OCI-LY1 (cell line): ENCODE measurements at regions not wholly inside any gene's neighbourhood (a gene's known extent, or its start where the extent isn't known, plus 50 kb on each side); places are given as distances from the start of the nearest gene placed in this dataset.

Experiments
- H2AFZ ChIP-seq: fragments of 200-600 bp; sonication (generic), shearing (Covaris generic); 2 replicates; pipeline ENCODE4 v1.6.0; 2014; ENCODE audit warnings: antibody characterized with exemption, mild to moderate bottlenecking, low read length
- H3F3A ChIP-seq: fragments of 200-600 bp; sonication (generic), shearing (Covaris generic); 2 replicates; pipeline ENCODE4 v1.6.0; 2014; ENCODE audit warnings: mild to moderate bottlenecking, antibody characterized with exemption, low read length, moderate library complexity; ENCODE audit not compliant: insufficient read depth
- H3K27ac ChIP-seq: fragments of 200-600 bp; sonication (generic); 2 replicates; pipeline ENCODE4 v1.5.1; 2014; ENCODE audit warnings: low read length, mixed run types, mild to moderate bottlenecking, low read depth; ENCODE audit not compliant: poor library complexity, severe bottlenecking
- H3K27me3 ChIP-seq: fragments of 200-600 bp; sonication (generic); 2 replicates; pipeline ENCODE4 v1.6.0; 2014; ENCODE audit warnings: antibody characterized with exemption, mild to moderate bottlenecking, low read length, moderate library complexity; ENCODE audit not compliant: insufficient read depth
- H3K36me3 ChIP-seq: fragments of 200-600 bp; sonication (generic); 2 replicates; pipeline ENCODE4 v1.6.1; 2014; ENCODE audit warnings: mild to moderate bottlenecking, antibody characterized with exemption, low read length, moderate library complexity, mixed read lengths; ENCODE audit not compliant: insufficient read depth
- H3K4me1 ChIP-seq: fragments of 200-600 bp; sonication (generic); 2 replicates; pipeline ENCODE4 v1.5.1; 2014; ENCODE audit warnings: mild to moderate bottlenecking, low read length, moderate library complexity; ENCODE audit not compliant: insufficient read depth, severe bottlenecking
- H3K4me2 ChIP-seq: fragments of 200-600 bp; sonication (generic), shearing (Covaris generic); 2 replicates; pipeline ENCODE4 v1.6.1; 2014; ENCODE audit warnings: low read length
- H3K4me3 ChIP-seq: fragments of 200-600 bp; sonication (generic); 2 replicates; pipeline ENCODE4 v1.5.1; 2014; ENCODE audit warnings: low read length, low read depth, mild to moderate bottlenecking, mixed read lengths; ENCODE audit not compliant: poor library complexity, severe bottlenecking
- H3K79me2 ChIP-seq: fragments of 200-600 bp; shearing (Covaris generic); 2 replicates; pipeline ENCODE4 v1.6.1; 2016; ENCODE audit warnings: mixed run types, low read length, mixed read lengths; ENCODE audit not compliant: insufficient read depth
- H3K9ac ChIP-seq: fragments of 200-600 bp; sonication (generic), shearing (Covaris generic); 2 replicates; pipeline ENCODE4 v1.6.1; 2014; ENCODE audit warnings: mild to moderate bottlenecking, low read length, mixed read lengths
- H3K9me2 ChIP-seq: fragments of 200-600 bp; sonication (generic), shearing (Covaris generic); 2 replicates; pipeline ENCODE4 v1.6.1; 2014; ENCODE audit warnings: low read depth, mild to moderate bottlenecking, low read length, mixed read lengths
- H3K9me3 ChIP-seq: fragments of 200-600 bp; shearing (Covaris generic); 2 replicates; pipeline ENCODE4 v1.6.1; 2014; ENCODE audit warnings: low read length, mixed read lengths
- H4K20me1 ChIP-seq: fragments of 200-600 bp; sonication (generic), shearing (Covaris generic); 2 replicates; pipeline ENCODE4 v1.6.0; 2016; ENCODE audit warnings: mild to moderate bottlenecking, low read length; ENCODE audit not compliant: insufficient read depth
- EZH2 ChIP-seq: fragments of 200-600 bp; sonication (generic), shearing (Covaris generic); IDR thresholded peaks from 2 replicates; pipeline ENCODE4 v1.8.0; 2017; ENCODE audit warnings: borderline replicate concordance, mixed run types, mild to moderate bottlenecking, antibody characterized with exemption, low read length, moderate library complexity, mixed read lengths
- TF ChIP-seq, protein P1 (sequence below): fragments of 200-600 bp; sonication (generic), shearing (Covaris generic); IDR thresholded peaks from 2 replicates; pipeline ENCODE4 v1.5.1; 2017; ENCODE audit warnings: mild to moderate bottlenecking, antibody characterized with exemption, low read length, moderate library complexity, mixed read lengths

DNA sequence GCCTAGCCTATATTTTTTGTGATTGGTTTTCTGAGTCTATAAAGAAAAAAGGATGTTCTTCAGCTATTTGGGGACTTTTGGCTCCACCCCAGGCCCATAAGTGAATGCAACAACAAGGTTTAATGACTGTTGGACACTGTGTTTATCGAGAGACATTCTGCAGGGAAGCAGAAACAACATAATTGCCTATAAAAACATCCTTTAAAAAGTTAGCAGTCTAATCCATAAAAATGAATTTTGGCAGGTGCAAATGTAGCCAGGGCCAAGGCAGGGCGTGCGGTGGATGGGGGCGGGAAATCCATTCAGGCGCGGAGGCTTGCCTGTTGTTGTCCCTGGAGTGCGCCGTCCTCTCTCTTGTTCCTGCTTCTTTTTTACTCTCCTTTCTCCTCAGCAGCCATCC, 99.3 kb downstream of the PAX1 start:
- Histone ChIP-seq H4K20me1 (no peaks in the 10 kb centered on the region), H3K27ac (no peak overlapping the region), H3K36me3 (no peaks in the 10 kb centered on the region), H3K9ac (no peak overlapping the region), H3K4me3 (no peak overlapping the region), H3F3A (no peaks in the 10 kb centered on the region), H2AFZ (no peak overlapping the region), H3K4me1 (no peaks in the 10 kb centered on the region), H3K4me2 (no peak overlapping the region), H3K27me3 (no peaks in the 10 kb centered on the region), H3K9me2 (no peaks in the 10 kb centered on the region), H3K9me3 (no peaks in the 10 kb centered on the region), H3K79me2 (no peaks in the 10 kb centered on the region)
- no peak for TF ChIP-seq EZH2

DNA sequence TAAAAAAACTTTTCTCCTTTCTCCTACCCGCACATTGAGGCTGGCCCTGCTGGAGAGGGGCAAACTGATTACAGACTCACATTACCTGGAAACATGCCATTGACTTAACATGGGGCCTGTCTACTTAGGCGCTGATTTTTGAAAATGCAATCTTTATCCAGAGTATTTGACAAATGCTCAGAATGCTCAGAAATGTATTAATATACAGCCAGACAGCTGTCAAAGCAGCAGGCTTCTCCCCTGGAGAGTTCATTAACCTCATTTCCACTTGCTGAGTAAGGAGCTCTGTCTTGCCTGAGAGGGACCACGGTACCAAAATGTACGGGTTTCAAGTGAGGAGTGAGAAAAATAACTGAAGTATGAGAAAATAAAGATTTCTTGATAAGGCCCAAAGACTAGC, 95.7 kb downstream of the PAX1 start:
- H3K4me1 ChIP-seq, result no peaks in the 10 kb centered on the region
- H3F3A ChIP-seq, result no peaks in the 10 kb centered on the region
- H3K4me2 ChIP-seq, result no peak overlapping the region
- TF ChIP-seq, protein P1, sequence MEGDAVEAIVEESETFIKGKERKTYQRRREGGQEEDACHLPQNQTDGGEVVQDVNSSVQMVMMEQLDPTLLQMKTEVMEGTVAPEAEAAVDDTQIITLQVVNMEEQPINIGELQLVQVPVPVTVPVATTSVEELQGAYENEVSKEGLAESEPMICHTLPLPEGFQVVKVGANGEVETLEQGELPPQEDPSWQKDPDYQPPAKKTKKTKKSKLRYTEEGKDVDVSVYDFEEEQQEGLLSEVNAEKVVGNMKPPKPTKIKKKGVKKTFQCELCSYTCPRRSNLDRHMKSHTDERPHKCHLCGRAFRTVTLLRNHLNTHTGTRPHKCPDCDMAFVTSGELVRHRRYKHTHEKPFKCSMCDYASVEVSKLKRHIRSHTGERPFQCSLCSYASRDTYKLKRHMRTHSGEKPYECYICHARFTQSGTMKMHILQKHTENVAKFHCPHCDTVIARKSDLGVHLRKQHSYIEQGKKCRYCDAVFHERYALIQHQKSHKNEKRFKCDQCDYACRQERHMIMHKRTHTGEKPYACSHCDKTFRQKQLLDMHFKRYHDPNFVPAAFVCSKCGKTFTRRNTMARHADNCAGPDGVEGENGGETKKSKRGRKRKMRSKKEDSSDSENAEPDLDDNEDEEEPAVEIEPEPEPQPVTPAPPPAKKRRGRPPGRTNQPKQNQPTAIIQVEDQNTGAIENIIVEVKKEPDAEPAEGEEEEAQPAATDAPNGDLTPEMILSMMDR, result no peak
- TF ChIP-seq EZH2, result no peak
- H2AFZ ChIP-seq, result no peak overlapping the region
- no peaks in the 10 kb centered on the region for H3K9me2 ChIP-seq
- H4K20me1 ChIP-seq, result no peaks in the 10 kb centered on the region
- no peak overlapping the region for H3K27ac ChIP-seq
- no peak overlapping the region for H3K9ac ChIP-seq
- H3K27me3 ChIP-seq, result no peaks in the 10 kb centered on the region
- H3K9me3 ChIP-seq, result no peaks in the 10 kb centered on the region
- H3K4me3 ChIP-seq, result no peak overlapping the region
- no peaks in the 10 kb centered on the region for H3K36me3 ChIP-seq
- H3K79me2 ChIP-seq, result no peaks in the 10 kb centered on the region

DNA sequence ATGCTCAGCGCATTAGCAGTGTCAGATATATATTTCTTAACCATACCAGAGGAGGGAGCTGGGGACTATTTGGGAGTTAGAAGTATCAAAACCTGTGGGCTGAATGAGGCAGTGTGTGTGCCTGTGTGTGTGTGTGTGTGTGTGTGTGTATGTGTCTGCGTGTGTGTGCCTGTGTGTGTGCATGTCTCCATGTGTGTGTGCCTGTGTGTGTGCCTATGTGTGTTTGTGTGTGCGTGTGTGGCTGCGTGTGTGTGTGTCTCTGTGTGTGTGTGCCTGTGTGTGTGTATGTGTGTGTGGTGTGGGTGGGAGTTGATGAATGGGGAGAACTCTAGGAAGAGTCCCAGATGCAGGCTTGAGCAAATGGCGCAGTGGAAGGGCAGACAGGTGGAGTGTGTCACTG, 92.9 kb downstream of the PAX1 start:
- Histone ChIP-seq H3K9me3 (no peaks in the 10 kb centered on the region), H3K4me1 (no peaks in the 10 kb centered on the region), H3K9ac (no peak overlapping the region), H2AFZ (no peak overlapping the region), H4K20me1 (no peaks in the 10 kb centered on the region), H3K4me3 (no peak overlapping the region), H3K4me2 (no peak overlapping the region), H3K79me2 (no peaks in the 10 kb centered on the region), H3F3A (no peaks in the 10 kb centered on the region), H3K27me3 (no peaks in the 10 kb centered on the region), H3K9me2 (no peaks in the 10 kb centered on the region), H3K27ac (no peak overlapping the region), H3K36me3 (no peaks in the 10 kb centered on the region)
- TF ChIP-seq EZH2, result no peak
- TF ChIP-seq, protein P1, result no peak

DNA sequence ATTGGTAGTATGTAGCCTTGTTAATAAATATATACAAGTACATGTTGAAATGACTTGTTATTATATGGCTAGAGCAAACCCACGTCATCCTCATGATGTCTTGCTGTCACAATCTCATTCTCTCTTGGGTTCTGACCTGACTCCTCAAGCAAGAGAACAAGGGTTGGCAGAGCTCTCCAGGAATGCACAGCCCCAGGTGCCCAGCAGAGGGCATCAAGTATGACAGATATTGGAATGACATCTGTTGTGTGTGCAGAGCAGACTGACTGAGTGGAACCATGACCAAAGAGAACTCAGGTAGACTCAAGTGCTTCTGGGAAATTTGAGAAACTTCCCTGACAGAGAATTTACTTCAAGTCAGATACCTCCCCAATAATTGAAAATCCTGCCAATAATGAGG, 90.6 kb downstream of the PAX1 start:
- no peak overlapping the region for H3K4me3 ChIP-seq
- H3K4me1 ChIP-seq, result no peaks in the 10 kb centered on the region
- H2AFZ ChIP-seq, result no peak overlapping the region
- H3K79me2 ChIP-seq, result no peaks in the 10 kb centered on the region
- no peaks in the 10 kb centered on the region for H3K9me2 ChIP-seq
- H3K9me3 ChIP-seq, result no peaks in the 10 kb centered on the region
- no peaks in the 10 kb centered on the region for H3F3A ChIP-seq
- no peak for TF ChIP-seq EZH2
- TF ChIP-seq, protein P1, result peak; percentile 50
- H3K9ac ChIP-seq, result no peak overlapping the region
- no peak overlapping the region for H3K4me2 ChIP-seq
- no peak overlapping the region for H3K27ac ChIP-seq
- no peaks in the 10 kb centered on the region for H4K20me1 ChIP-seq
- no peaks in the 10 kb centered on the region for H3K36me3 ChIP-seq
- no peaks in the 10 kb centered on the region for H3K27me3 ChIP-seq
